ENCODE measurements at regions not wholly inside any gene's neighbourhood (a gene's known extent, or its start where the extent isn't known, plus 50 kb on each side); places are given as distances from the start of the nearest gene placed in this dataset.

- Mint-ChIP-seq H3K36me3 (ENCODE audit: low read depth) (no peaks in the 10 kb centered on the region), H3K4me3 (no peak overlapping the region), H3K27ac (no peak overlapping the region), H3K4me1 (ENCODE audit: low read depth) (no peaks in the 10 kb centered on the region), H3K9me3 (no peaks in the 10 kb centered on the region), H3K27me3 (peaks cover 3% of the 10 kb centered on the region)
- no peak for DNase-seq
These were observed 125.6 kb upstream of the GATA6 start for GRCh38 chr18:22043837-22044236.

- H3K4me3 Mint-ChIP-seq = no peak overlapping the region
- no peaks in the 10 kb centered on the region for H3K36me3 Mint-ChIP-seq (ENCODE audit: low read depth)
- peaks cover 3% of the 10 kb centered on the region for H3K27me3 Mint-ChIP-seq
- no peak overlapping the region for H3K27ac Mint-ChIP-seq
- no peaks in the 10 kb centered on the region for H3K9me3 Mint-ChIP-seq
- H3K4me1 Mint-ChIP-seq (ENCODE audit: low read depth) = no peaks in the 10 kb centered on the region
- DNase-seq = no peak
These were observed 124.7 kb upstream of the GATA6 start for GRCh38 chr18:22044474-22045220.

- H3K27me3 Mint-ChIP-seq = peaks cover 3% of the 10 kb centered on the region
- no peak overlapping the region for H3K27ac Mint-ChIP-seq
- H3K36me3 Mint-ChIP-seq (ENCODE audit: low read depth) = no peaks in the 10 kb centered on the region
These were observed 124.0 kb upstream of the GATA6 start for GRCh38 chr18:22045221-22045918.

GRCh38 chr18:22046473-22046872 is 122.9 kb upstream of the GATA6 start:
- no peaks in the 10 kb centered on the region for H3K4me1 Mint-ChIP-seq (ENCODE audit: low read depth)
- no peak overlapping the region for H3K4me3 Mint-ChIP-seq
- H3K27me3 Mint-ChIP-seq = peaks cover 3% of the 10 kb centered on the region
- H3K9me3 Mint-ChIP-seq = no peaks in the 10 kb centered on the region
- H3K36me3 Mint-ChIP-seq (ENCODE audit: low read depth) = no peaks in the 10 kb centered on the region
- H3K27ac Mint-ChIP-seq = no peak overlapping the region
- no peak for DNase-seq

More at GRCh38 chr18:22045221-22045918, 124.0 kb upstream of the GATA6 start:
- no peak overlapping the region for H3K4me3 Mint-ChIP-seq
- no peak for DNase-seq
- no peaks in the 10 kb centered on the region for H3K4me1 Mint-ChIP-seq (ENCODE audit: low read depth)
- no peaks in the 10 kb centered on the region for H3K9me3 Mint-ChIP-seq

- H3K4me1 Mint-ChIP-seq (ENCODE audit: low read depth) = no peaks in the 10 kb centered on the region
- no peak for DNase-seq
- H3K9me3 Mint-ChIP-seq = no peaks in the 10 kb centered on the region
- no peak overlapping the region for H3K4me3 Mint-ChIP-seq
- H3K27ac Mint-ChIP-seq = no peak overlapping the region
- H3K27me3 Mint-ChIP-seq = peaks cover 3% of the 10 kb centered on the region
- H3K36me3 Mint-ChIP-seq (ENCODE audit: low read depth) = no peaks in the 10 kb centered on the region
These were observed 121.9 kb upstream of the GATA6 start for GRCh38 chr18:22047485-22047884.

GRCh38 chr18:22048221-22048620 is 121.2 kb upstream of the GATA6 start:
- Mint-ChIP-seq H3K9me3 (no peaks in the 10 kb centered on the region), H3K4me1 (ENCODE audit: low read depth) (no peaks in the 10 kb centered on the region), H3K27me3 (peaks cover 3% of the 10 kb centered on the region), H3K27ac (no peak overlapping the region), H3K4me3 (no peak overlapping the region), H3K36me3 (ENCODE audit: low read depth) (no peaks in the 10 kb centered on the region)
- no peak for DNase-seq

- Mint-ChIP-seq H3K4me1 (ENCODE audit: low read depth) (no peaks in the 10 kb centered on the region), H3K9me3 (no peaks in the 10 kb centered on the region), H3K27ac (no peak overlapping the region), H3K4me3 (no peak overlapping the region), H3K36me3 (ENCODE audit: low read depth) (no peaks in the 10 kb centered on the region), H3K27me3 (peaks cover 3% of the 10 kb centered on the region)
- no peak for DNase-seq
These were observed 120.3 kb upstream of the GATA6 start for GRCh38 chr18:22048932-22049615.

- no peak for DNase-seq
- no peak overlapping the region for H3K4me3 Mint-ChIP-seq
- no peaks in the 10 kb centered on the region for H3K36me3 Mint-ChIP-seq (ENCODE audit: low read depth)
- H3K27me3 Mint-ChIP-seq = peaks cover under 1% of the 10 kb centered on the region
- H3K4me1 Mint-ChIP-seq (ENCODE audit: low read depth) = no peaks in the 10 kb centered on the region
- H3K27ac Mint-ChIP-seq = no peak overlapping the region
- no peaks in the 10 kb centered on the region for H3K9me3 Mint-ChIP-seq
These were observed 116.8 kb upstream of the GATA6 start for GRCh38 chr18:22052405-22053105.

GRCh38 chr18:22055466-22056238 is 113.7 kb upstream of the GATA6 start:
- no peak for DNase-seq
- no peak overlapping the region for H3K27ac Mint-ChIP-seq
- no peaks in the 10 kb centered on the region for H3K27me3 Mint-ChIP-seq
- no peaks in the 10 kb centered on the region for H3K9me3 Mint-ChIP-seq
- no peak overlapping the region for H3K4me3 Mint-ChIP-seq
- H3K36me3 Mint-ChIP-seq (ENCODE audit: low read depth) = no peaks in the 10 kb centered on the region
- no peaks in the 10 kb centered on the region for H3K4me1 Mint-ChIP-seq (ENCODE audit: low read depth)

- no peaks in the 10 kb centered on the region for H3K27me3 Mint-ChIP-seq
- H3K4me1 Mint-ChIP-seq (ENCODE audit: low read depth) = no peaks in the 10 kb centered on the region
- no peak overlapping the region for H3K27ac Mint-ChIP-seq
- no peak overlapping the region for H3K4me3 Mint-ChIP-seq
- no peaks in the 10 kb centered on the region for H3K36me3 Mint-ChIP-seq (ENCODE audit: low read depth)
- DNase-seq = no peak
- H3K9me3 Mint-ChIP-seq = no peaks in the 10 kb centered on the region
These were observed 112.4 kb upstream of the GATA6 start for GRCh38 chr18:22056950-22057349.

GRCh38 chr18:22057908-22058527 is 111.4 kb upstream of the GATA6 start:
- H3K4me3 Mint-ChIP-seq = no peak overlapping the region
- H3K36me3 Mint-ChIP-seq (ENCODE audit: low read depth) = no peaks in the 10 kb centered on the region
- no peaks in the 10 kb centered on the region for H3K4me1 Mint-ChIP-seq (ENCODE audit: low read depth)
- H3K9me3 Mint-ChIP-seq = no peaks in the 10 kb centered on the region
- no peaks in the 10 kb centered on the region for H3K27me3 Mint-ChIP-seq
- no peak overlapping the region for H3K27ac Mint-ChIP-seq
- DNase-seq = no peak

- Mint-ChIP-seq H3K4me3 (no peak overlapping the region), H3K27me3 (no peaks in the 10 kb centered on the region), H3K27ac (no peak overlapping the region), H3K36me3 (ENCODE audit: low read depth) (no peaks in the 10 kb centered on the region), H3K4me1 (ENCODE audit: low read depth) (no peaks in the 10 kb centered on the region), H3K9me3 (no peaks in the 10 kb centered on the region)
- no peak for DNase-seq
These were observed 109.0 kb upstream of the GATA6 start for GRCh38 chr18:22060361-22060760.

GRCh38 chr18:22063102-22063501 is 106.3 kb upstream of the GATA6 start:
- no peak for DNase-seq
- no peak overlapping the region for H3K4me3 Mint-ChIP-seq
- no peaks in the 10 kb centered on the region for H3K9me3 Mint-ChIP-seq
- no peaks in the 10 kb centered on the region for H3K36me3 Mint-ChIP-seq (ENCODE audit: low read depth)
- no peaks in the 10 kb centered on the region for H3K27me3 Mint-ChIP-seq
- no peak overlapping the region for H3K27ac Mint-ChIP-seq
- no peaks in the 10 kb centered on the region for H3K4me1 Mint-ChIP-seq (ENCODE audit: low read depth)

- no peaks in the 10 kb centered on the region for H3K36me3 Mint-ChIP-seq (ENCODE audit: low read depth)
- DNase-seq = no peak
- no peak overlapping the region for H3K4me3 Mint-ChIP-seq
- no peaks in the 10 kb centered on the region for H3K4me1 Mint-ChIP-seq (ENCODE audit: low read depth)
- H3K9me3 Mint-ChIP-seq = no peaks in the 10 kb centered on the region
- no peak overlapping the region for H3K27ac Mint-ChIP-seq
- H3K27me3 Mint-ChIP-seq = no peaks in the 10 kb centered on the region
These were observed 105.7 kb upstream of the GATA6 start for GRCh38 chr18:22063672-22064071.
